Adrenal gland (tissue), 5 donors: ENCODE measurements at regions not wholly inside any gene's neighbourhood (a gene's known extent, or its start where the extent isn't known, plus 50 kb on each side); places are given as distances from the start of the nearest gene placed in this dataset.

ENCODE experiments used
- POLR2A ChIP-seq, 2 donors: fragments of 450-650 bp; IDR thresholded peaks; one replicate each; pipeline ENCODE4 v1.6.1; 2017; ENCODE audit warnings: antibody characterized with exemption in 2 of 2, mild to moderate bottlenecking in 2 of 2, moderate library complexity in 1 of 2
- TF ChIP-seq, protein P1 (sequence below), 6 experiments: fragments of 450-650 bp in 4 of 6; fragments of 200-600 bp in 2 of 6; sonication (generic) in 1 of 6; IDR thresholded peaks; 1 replicate in 5 of 6; 2 replicates in 1 of 6; pipeline versions ENCODE4 v1.5.1 to v1.8.0; 2016 to 2021; ENCODE audit warnings: antibody characterized with exemption in 6 of 6, mild to moderate bottlenecking in 2 of 6, moderate library complexity in 1 of 6
- donor health status: DM: no; HTN: no; CAD: no.

DNA sequence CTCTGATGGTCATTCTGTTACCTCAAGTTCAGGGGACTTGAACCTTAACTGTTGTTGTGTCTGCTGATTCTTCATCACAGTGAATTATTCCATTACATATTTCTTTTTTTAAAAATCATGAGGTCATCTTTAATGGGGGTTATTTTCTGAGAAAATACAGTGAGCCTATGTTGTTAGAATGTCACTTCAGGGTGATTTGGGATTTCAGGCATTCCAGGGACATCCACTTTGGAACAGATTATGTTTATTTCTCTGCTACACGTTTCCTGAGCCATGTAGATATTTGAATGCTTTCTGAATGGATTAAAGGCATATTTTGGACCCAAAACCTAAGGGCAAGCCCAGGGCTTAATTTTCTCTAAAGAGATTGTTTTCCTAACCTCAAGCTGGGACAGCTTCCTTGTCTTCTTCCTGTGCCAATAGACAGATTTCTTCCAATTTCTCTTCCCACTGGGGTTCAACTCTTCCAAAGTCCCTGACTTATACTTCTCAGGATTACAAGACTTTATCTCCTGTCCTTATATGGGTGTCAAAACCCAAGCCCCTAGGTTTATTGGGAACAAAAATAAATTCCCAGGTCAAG is 271.7 kb downstream of the ARHGAP12 start:
- TF ChIP-seq, protein P1, sequence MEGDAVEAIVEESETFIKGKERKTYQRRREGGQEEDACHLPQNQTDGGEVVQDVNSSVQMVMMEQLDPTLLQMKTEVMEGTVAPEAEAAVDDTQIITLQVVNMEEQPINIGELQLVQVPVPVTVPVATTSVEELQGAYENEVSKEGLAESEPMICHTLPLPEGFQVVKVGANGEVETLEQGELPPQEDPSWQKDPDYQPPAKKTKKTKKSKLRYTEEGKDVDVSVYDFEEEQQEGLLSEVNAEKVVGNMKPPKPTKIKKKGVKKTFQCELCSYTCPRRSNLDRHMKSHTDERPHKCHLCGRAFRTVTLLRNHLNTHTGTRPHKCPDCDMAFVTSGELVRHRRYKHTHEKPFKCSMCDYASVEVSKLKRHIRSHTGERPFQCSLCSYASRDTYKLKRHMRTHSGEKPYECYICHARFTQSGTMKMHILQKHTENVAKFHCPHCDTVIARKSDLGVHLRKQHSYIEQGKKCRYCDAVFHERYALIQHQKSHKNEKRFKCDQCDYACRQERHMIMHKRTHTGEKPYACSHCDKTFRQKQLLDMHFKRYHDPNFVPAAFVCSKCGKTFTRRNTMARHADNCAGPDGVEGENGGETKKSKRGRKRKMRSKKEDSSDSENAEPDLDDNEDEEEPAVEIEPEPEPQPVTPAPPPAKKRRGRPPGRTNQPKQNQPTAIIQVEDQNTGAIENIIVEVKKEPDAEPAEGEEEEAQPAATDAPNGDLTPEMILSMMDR (IDR thresholded peaks at IDR 0.05): no peak
- TF ChIP-seq POLR2A (IDR thresholded peaks at IDR 0.05): no peak
